Uterus (tissue), 3 donors: ENCODE measurements at regions not wholly inside any gene's neighbourhood (a gene's known extent, or its start where the extent isn't known, plus 50 kb on each side); places are given as distances from the start of the nearest gene placed in this dataset.
"Not testable (repeated sequence)": the region's sequence is repeated elsewhere in the genome, so short reads cannot be mapped to it uniquely, and the experiment has no call there.

Experiments used
- DNase-seq, 2 donors: peaks; one replicate each; pipeline ENCODE4 v3.0.0-alpha.2; 2019 to 2020
- H3K27ac ChIP-seq, 2 donors: fragments of 200-600 bp; sonication (generic); 1 replicate in 1 of 2; 2 replicates in 1 of 2; pipeline ENCODE4 v1.5.1; 2016 to 2018
- H3K27me3 ChIP-seq, 2 donors: fragments of 200-600 bp; sonication (generic); one replicate each; pipeline ENCODE4 v1.5.1; 2018 to 2019; ENCODE audit warnings: control low read depth in 1 of 2
- H3K36me3 ChIP-seq, 2 donors: fragments of 200-600 bp; sonication (generic); one replicate each; pipeline ENCODE4 v1.5.1; 2019; ENCODE audit warnings: control low read depth in 1 of 2
- H3K4me1 ChIP-seq, 2 donors: fragments of 200-600 bp; sonication (generic); one replicate each; pipeline ENCODE4 v1.5.1; 2018 to 2019; ENCODE audit warnings: control low read depth in 1 of 2
- H3K4me3 ChIP-seq, 2 donors: fragments of 200-600 bp; sonication (generic); 1 replicate in 1 of 2; 2 replicates in 1 of 2; pipeline ENCODE4 v1.5.1; 2018 to 2019; ENCODE audit warnings: mild to moderate bottlenecking in 1 of 2
- H3K9me3 ChIP-seq, 2 donors: fragments of 200-600 bp; sonication (generic); one replicate each; pipeline ENCODE4 v1.5.1; 2019; ENCODE audit warnings: control low read depth in 1 of 2
- CTCF ChIP-seq, 4 experiments: fragments of 200-600 bp in 2 of 4; fragments of 450-650 bp in 2 of 4; sonication (generic) in 2 of 4; IDR thresholded peaks; one replicate each; pipeline ENCODE4 v1.5.1; 2016 to 2019; ENCODE audit warnings: antibody characterized with exemption in 4 of 4, mild to moderate bottlenecking in 2 of 4, moderate library complexity in 1 of 4
- POLR2A ChIP-seq, 2 donors: fragments of 450-650 bp; IDR thresholded peaks; one replicate each; pipeline ENCODE4 v1.6.1; 2016; ENCODE audit warnings: antibody characterized with exemption in 2 of 2, mild to moderate bottlenecking in 1 of 2, moderate library complexity in 1 of 2
- intact Hi-C: fragments of 100-400 bp; cut with DNase I; formaldehyde crosslinking; loops from one replicate; pipeline ENCODE4 v1.15.1; 2023; ENCODE audit warnings: low total_unique reads
- donor health status: DM: yes; HTN: yes; CAD: no.

GRCh38 chr5:120934031-120934430 lies 469.9 kb downstream of the PRR16 start:
- no peaks in the 10 kb centered on the region for H3K27me3 ChIP-seq
- no peaks in the 10 kb centered on the region for H3K4me1 ChIP-seq
- H3K36me3 ChIP-seq: no peaks in the 10 kb centered on the region
- H3K9me3 ChIP-seq: no peaks in the 10 kb centered on the region
- TF ChIP-seq POLR2A (IDR thresholded peaks at IDR 0.05) (no peak), CTCF (IDR thresholded peaks at IDR 0.05) (no peak)
- DNase-seq: no peak
- no peak overlapping the region for H3K27ac ChIP-seq
- H3K4me3 ChIP-seq: no peak overlapping the region
- intact Hi-C loops: no loop called here

- no peak for TF ChIP-seq POLR2A (IDR thresholded peaks at IDR 0.05)
- no peak for TF ChIP-seq CTCF (IDR thresholded peaks at IDR 0.05)
- no peaks in the 10 kb centered on the region for H3K9me3 ChIP-seq
- H3K27me3 ChIP-seq: no peaks in the 10 kb centered on the region
- no peak overlapping the region for H3K27ac ChIP-seq
- H3K36me3 ChIP-seq: no peaks in the 10 kb centered on the region
- intact Hi-C loops: no loop called here
- no peaks in the 10 kb centered on the region for H3K4me1 ChIP-seq
- no peak for DNase-seq
- H3K4me3 ChIP-seq: no peak overlapping the region
These were observed 472.6 kb downstream of the PRR16 start for GRCh38 chr5:120936652-120937051.

GRCh38 chr5:120938604-120939003 lies 474.5 kb downstream of the PRR16 start:
- no peaks in the 10 kb centered on the region for H3K4me1 ChIP-seq
- no peak overlapping the region for H3K4me3 ChIP-seq
- H3K27me3 ChIP-seq: no peaks in the 10 kb centered on the region
- H3K9me3 ChIP-seq: no peaks in the 10 kb centered on the region
- no peak for DNase-seq
- intact Hi-C loops: no loop called here
- no peak overlapping the region for H3K27ac ChIP-seq
- no peak for TF ChIP-seq CTCF (IDR thresholded peaks at IDR 0.05)
- no peaks in the 10 kb centered on the region for H3K36me3 ChIP-seq

- Histone ChIP-seq H3K27ac (no peak overlapping the region), H3K4me3 (no peak overlapping the region), H3K27me3 (no peaks in the 10 kb centered on the region), H3K9me3 (no peaks in the 10 kb centered on the region), H3K36me3 (no peaks in the 10 kb centered on the region), H3K4me1 (no peaks in the 10 kb centered on the region)
- DNase-seq: no peak
- TF ChIP-seq POLR2A (IDR thresholded peaks at IDR 0.05): no peak
- no peak for TF ChIP-seq CTCF (IDR thresholded peaks at IDR 0.05)
- intact Hi-C loops: no loop called here
These were observed 478.7 kb downstream of the PRR16 start for GRCh38 chr5:120942596-120943350.

- intact Hi-C loops, H3K27me3 ChIP-seq, H3K36me3 ChIP-seq, H3K9me3 ChIP-seq, DNase-seq, H3K4me3 ChIP-seq, H3K27ac ChIP-seq, H3K4me1 ChIP-seq: not testable (repeated sequence)
These were observed 485.5 kb downstream of the PRR16 start for GRCh38 chr5:120949596-120949995.

GRCh38 chr5:120953445-120953844 lies 489.3 kb downstream of the PRR16 start:
- H3K4me3 ChIP-seq, H3K36me3 ChIP-seq, H3K9me3 ChIP-seq, H3K27ac ChIP-seq, DNase-seq, H3K27me3 ChIP-seq, H3K4me1 ChIP-seq, intact Hi-C loops: not testable (repeated sequence)
